GM21786 (cell line): ENCODE measurements at regions not wholly inside any gene's neighbourhood (a gene's known extent, or its start where the extent isn't known, plus 50 kb on each side); places are given as distances from the start of the nearest gene placed in this dataset.
"Not testable (repeated sequence)": the region's sequence is repeated elsewhere in the genome, so short reads cannot be mapped to it uniquely, and the experiment has no call there.

Experiments
- ATAC-seq: cut with Tn5 transposase; IDR thresholded peaks from one replicate; pipeline ENCODE4 v1.9.1; 2021; ENCODE audit not compliant: unreplicated experiment

DNA sequence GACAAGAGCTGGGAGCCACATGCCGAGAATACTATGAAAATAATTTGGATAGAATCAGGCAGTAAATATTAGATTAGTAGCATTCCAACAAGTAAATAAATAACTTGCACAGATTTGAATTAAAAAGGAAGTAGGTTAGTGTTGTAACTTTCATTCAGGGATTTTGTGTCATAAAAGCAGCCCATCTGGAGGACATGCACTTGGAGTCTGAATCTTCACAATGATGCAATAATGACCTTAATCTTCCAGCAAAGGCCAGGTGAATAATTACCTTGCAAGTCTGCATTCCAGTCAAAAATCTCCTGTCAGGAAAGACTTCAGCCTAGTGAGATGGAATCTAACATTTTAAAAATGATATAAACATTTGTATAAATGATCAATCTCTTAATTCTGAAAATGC, 518.1 kb downstream of the KCNJ2 start:
- ATAC-seq = no peak

DNA sequence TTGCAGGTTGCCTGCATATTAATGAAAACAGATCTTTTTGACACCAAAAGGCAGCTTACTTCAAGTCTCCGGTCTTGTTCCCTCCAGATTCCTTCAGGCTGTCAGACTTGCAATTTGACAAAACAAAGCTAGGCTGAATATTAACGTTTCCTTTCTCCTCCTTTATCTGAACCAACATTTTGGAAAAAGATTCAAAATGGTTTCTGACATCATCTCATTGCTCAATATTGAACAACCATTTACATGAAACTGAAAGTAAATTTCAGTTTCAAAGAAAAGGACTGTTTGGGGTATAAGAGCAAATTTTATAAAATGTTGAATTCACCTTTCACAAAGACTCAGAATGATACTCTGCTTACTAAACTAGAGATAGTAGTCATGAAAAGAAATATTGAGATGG, 521.8 kb downstream of the KCNJ2 start:
- ATAC-seq = no peak

DNA sequence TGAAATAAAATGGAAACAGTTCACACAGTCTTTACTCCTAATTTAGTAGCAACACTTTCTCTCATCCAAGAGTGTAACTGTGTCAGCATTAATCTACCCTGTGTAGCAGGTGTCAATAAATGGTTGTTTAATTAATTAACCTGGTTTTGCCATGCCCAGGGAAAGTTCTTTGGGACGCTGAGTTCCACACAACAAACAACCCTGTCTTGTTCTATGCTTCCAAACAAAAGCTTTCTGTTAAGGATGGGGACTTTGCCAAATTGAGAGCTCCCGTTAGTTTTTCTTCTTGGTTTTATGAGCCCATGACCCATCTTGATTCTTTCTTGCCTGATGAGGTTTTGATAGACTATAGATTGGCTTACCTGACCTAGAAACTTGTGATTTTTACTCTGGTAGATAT, 530.1 kb downstream of the KCNJ2 start:
- ATAC-seq = no peak

DNA sequence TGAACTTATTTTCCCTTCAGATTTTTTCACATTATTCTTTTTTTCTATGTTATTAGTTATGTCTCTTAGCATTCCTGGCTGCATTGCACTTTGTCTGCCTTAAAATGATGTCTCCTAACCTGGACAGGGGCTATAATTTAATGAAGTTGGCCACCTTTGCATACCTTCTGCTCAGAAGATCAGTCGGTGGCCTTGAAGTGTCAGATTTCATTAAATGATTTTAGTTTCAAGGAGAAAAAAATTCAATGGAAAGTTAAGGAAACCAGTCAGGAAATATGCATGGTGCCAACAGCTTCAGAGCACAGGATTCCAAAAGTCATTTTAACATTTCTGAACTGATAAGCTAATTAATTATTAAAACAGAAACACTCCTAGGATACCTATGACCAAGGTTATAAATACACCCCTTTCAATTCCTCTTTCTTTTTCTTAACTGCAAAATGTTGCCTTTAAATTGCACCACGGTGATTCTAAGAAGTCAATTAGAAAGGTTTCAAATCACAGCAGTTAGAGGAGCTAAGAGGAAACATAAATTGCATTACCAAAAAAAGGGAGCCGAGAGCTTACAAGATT, 533.4 kb downstream of the KCNJ2 start:
- no peak for ATAC-seq

DNA sequence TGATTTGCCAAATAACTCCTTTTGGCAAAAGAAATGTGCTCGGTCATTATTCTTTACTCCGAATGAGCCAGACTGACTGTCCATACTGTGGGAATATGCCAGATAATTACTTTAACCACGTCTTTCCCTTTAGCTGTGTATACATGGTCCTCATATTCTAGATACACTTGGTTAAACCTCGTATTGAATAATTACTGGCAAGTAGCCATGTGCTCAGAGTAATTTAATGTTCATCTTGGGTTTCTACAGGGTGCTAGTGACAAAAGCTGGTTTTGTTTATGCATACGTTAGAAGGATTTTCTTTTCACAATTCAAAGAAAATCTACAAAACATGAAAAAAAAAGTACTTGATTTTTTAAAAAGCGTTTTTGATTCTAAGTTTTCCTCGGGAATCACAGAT, 540.3 kb downstream of the KCNJ2 start:
- ATAC-seq = no peak

DNA sequence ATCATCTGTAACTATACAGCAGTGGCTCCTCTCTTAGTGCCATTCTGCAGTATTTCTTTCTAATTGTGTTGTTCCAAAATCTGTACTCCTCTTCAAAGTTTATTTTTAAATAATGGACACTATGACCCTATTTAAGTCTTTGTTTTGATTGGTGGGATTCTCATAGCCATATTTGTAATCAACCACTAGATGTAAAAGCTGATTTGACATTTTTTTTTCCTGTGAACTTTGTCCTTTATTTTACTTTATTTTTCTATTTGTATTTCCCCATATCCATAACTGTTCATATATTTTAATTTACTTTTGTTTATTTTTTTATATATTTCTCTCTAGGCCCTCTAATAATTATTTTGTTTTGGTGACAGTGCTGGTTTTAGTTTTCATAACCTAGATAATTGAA, 544.4 kb downstream of the KCNJ2 start:
- no peak for ATAC-seq

DNA sequence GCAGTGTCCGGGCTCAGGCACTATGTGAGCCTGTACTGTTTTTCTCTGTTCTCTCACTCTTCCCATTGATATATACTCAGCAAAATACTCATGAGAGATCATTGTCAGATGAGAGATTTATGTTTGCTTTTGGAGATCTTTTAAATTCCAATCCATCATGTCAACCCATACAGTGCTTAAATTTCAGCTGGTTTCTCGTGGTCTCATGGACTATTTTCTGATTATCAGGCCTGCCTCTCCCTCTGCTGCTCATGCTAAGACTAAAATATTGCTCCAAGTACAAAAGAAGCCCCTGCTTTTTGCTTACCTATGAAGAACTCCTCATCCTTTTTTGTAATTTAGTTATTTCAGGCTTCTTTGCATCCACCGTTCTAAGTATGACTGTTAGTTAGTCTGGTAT, 547.2 kb downstream of the KCNJ2 start:
- no peak for ATAC-seq

DNA sequence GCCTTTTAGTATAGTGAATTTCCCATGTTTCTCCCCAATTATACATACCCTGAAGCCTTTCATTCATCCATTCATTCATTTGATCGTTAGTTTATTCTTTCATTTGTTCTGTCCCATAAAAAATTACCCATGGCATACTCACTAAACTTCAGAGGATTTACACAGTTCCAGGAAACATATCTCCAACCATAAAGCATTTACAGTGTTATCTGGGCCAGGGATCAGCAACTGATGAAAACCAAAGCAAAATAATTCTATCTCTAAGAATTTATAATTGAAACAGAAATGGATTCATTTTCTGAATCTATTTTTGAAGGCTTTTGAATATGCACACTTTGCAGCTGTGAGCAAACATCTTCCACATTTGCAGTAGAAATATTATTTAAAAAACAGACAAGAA, 547.7 kb downstream of the KCNJ2 start:
- no peak for ATAC-seq

DNA sequence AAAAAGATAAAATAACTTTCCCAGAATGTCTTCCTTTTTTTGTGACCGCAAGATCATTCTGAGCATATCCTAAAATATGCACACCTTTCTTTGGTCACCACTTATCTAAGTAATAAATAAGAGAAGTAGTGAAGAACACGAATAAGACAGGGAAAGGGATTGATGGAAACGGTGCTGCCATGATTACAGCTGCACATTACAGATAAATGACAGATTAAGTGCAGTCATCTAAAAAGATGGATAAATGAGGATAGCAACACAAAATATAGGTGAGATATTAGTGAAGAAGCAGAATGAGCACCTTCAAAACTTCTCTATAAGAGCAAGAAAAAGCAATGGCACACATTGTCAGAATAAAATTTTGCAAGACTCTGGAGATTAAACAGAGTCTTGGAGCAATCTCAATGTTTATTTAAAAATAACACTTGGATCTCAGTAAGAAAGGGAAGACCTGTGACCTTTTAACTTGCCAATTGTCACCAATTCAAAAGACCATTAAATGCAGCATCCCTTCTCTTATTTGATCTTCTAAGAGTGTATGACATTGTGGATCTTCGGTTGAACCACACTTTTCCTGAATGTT, 567.1 kb downstream of the KCNJ2 start:
- no peak for ATAC-seq

DNA sequence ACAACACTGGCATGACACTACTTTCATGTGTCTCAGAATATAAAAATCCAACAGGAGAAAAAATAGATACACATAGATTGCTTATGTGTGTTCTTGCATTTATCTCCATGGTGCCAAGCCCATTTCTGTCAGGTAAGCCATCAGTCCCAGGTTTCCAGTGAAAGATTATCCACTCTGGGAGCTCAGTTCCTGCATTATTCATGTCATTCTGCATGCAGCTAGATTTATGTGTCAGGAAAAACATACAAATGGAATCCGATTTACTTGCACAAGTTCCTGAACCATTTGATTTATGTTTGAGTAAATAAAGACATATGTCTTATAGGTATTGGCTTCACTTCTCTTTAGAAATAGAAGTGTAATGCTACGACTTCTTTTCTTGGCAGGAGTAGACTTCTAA, 569.7 kb downstream of the KCNJ2 start:
- ATAC-seq = no peak

DNA sequence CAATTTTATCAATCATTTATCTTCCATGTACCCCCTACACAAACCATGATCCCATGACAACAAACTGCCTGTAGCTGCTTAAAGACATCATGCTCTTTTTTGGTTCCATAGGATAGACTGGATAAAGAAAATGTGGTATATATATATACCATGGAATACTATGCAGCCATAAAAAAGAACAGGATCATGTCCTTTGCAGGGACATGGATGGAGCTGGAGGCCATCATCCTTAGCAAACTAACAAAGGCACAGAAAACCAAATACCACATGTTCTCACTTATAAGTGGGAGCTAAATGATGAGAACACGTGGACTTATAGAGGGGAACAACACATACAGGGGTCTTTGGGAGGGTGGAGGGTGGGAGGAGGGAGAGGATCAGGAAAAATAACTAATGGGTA, 577.2 kb downstream of the KCNJ2 start:
- not testable (repeated sequence) for ATAC-seq

DNA sequence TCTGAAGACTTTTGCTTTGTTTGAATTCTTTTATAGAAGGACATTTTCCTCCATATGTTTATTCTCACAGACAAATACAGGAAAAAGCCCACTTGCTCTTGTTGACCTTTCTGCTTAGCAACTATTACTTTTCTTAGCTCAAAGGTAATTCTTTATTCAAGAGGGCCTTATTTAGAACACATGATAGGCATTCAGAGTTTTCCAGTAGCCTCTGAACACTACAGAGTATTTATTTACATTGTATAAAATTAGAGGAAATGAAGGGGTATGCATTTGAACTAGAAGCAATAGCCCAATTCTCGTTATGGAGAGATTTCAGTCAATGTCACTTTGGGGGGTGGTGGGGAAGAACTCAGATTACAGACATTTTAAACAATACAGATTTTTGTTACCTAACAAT, 581.7 kb downstream of the KCNJ2 start:
- ATAC-seq = no peak

DNA sequence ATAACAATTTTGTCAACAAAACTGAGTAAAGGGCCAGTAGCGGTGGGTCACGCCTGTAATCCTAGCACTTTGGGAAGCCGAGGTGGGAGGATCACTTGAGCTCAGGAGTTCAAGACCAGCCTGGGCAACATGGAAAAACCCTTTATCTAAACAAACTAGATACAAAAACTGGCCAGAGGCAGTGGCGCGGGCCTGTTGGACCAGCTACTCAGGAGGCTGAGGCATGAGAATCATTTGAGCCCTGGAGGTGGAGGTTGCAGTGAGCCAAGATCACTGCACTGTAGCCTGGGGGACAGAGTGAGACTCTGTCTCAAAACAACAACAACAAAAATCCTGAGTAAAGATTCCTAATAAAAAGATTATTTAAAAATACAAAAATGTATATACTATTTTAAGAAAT, 583.1 kb downstream of the KCNJ2 start:
- not testable (repeated sequence) for ATAC-seq

DNA sequence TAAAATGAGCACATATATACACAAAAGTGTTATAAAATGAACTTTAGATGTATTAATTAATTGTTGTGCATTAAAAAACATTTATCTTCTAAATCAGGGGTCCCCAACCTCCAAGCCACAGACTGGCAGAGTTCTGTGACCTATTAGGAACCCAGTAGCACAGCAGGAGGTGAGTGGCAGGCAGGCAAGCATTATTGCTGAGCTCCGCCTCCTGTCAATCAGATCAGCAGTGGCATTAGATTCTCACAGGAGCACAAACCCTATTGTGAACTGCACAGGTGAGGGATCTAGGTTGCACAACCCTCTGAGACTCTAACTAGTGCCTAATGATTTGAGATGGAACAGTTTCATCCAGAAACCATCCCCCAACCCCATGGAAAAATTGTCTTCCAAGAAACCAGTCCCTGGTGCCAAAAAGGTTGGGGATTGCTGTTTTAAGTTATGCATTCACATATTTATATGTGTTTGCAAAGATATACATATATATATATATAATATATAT, 583.7 kb downstream of the KCNJ2 start:
- no peak for ATAC-seq

DNA sequence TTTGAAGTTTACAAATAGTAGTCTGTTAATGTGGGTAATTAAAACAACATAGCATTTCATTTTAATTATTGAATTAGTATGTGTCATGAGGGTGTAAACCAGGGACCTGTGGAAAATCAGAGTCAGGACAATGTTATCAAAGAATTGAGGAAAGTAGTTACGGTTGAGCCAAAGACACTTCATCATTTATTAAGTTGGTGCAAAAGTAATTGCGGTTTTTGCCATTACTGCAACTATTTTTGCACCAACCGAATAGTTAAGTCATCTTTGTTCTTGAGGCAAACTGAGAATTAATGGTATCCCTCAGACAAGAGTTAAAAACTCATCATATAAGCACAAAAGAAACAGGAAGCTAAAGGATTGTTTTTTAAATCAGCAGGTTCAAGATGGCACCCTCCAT, 593.7 kb downstream of the KCNJ2 start:
- no peak for ATAC-seq

DNA sequence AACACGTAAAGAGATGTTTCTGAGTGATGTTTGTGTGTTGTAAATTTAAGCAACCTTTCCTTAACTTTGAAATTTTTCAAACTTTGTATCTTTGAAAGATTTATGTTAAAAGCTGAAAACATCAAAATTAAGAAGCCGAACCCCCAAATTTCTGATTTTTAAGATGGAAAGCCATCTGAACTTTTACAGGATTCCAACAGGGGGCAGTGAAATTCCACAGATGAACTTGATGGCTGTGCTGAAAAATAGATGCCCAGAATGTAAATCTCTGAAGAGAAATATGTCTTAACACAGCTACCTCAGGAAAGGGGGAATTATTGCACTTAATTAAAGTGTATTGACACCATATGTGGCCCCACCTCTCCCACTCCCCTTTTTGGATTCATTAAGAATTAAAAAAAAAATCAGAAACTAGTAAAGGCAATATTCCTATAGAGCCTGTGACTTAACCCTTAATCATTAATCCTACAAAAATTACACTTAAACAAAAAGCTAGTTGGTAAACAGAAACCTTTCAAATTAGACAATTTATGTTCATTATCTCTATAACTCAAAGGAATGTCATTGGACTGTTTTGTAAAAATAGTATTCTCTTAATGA, 597.9 kb downstream of the KCNJ2 start:
- ATAC-seq = no peak

DNA sequence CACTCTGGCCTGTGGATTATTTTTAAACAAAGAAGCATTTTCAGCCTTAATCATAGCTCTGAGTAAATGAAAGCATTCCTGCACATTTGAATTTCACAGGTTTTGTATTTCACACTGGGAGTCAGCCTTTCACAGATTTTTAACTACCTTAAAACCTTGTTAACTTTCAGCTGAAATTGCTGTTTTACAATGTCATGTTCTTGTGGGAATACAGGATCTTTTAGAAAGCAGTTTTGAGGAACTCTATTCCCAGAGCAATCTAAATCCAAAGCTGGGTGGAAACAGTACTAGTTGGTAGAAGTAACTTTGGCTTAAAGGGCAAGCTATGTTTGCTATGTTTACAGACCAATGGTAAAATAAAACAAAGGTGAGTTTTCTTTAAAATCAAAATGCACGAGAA, 600.6 kb downstream of the KCNJ2 start:
- ATAC-seq = no peak

DNA sequence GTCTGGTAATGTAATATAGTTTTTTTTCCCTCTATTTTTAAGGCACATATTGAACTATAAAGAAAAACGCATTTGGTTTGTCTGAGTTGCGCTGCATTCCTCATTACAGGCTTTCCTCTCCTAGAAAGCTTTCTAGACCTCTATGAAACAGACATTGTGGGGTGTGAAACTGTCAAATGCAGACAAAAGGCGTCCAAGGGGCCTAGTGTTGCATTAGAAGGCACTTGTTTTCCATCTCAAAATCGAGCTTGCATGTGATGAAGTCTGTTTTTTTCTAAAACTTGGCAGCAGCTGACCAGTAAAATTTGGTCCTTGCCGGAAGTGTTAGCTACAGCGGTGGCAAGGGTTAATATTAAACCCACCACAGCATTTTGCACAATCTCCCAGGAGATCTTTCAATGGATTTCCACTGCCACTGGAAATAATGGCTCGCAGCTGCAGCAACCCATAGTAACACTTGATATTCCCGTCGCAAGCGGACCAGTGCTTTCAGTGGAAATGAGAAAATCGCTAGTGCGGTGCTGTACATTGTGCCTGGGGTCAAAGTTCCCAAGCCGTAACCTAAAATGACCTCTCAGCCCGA, 602.6 kb downstream of the KCNJ2 start:
- ATAC-seq = no peak

DNA sequence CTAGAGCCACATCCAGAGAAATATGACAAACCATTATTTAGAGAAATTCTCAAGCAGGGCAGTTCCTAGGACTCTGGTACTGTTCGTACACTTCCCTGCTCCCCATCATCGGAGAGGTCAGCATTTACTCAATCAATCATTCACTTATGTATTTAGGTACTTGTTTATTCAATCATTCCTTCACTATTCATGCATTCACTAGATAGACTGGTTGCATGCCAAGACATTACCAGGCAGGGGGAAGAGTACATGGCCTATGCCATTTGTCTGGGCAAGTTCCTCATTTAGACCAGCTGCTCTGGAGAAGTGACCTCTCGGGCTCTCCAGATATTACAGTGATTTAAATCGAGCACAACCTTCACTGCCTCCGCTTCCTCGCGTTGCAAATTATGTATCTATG, 603.4 kb downstream of the KCNJ2 start:
- no peak for ATAC-seq

DNA sequence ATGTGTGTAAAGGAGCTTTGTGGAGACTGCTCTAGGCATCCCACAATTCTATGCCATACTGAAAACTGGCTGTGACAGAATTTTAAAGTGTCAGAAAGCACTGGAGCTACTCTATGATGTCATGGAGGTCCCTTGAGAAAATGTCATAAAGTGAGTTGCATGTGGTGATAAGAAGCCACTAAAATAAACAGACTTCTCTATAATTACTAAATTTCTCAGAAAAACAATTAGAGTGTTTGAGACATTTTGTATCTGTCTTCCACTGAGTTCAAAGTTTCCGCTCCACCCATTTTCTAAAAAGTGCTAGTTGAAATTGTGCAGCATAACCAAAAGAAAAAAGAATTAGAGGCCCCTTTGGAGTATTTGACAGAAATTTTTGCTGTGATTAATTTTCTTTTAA, 603.9 kb downstream of the KCNJ2 start:
- ATAC-seq = no peak

DNA sequence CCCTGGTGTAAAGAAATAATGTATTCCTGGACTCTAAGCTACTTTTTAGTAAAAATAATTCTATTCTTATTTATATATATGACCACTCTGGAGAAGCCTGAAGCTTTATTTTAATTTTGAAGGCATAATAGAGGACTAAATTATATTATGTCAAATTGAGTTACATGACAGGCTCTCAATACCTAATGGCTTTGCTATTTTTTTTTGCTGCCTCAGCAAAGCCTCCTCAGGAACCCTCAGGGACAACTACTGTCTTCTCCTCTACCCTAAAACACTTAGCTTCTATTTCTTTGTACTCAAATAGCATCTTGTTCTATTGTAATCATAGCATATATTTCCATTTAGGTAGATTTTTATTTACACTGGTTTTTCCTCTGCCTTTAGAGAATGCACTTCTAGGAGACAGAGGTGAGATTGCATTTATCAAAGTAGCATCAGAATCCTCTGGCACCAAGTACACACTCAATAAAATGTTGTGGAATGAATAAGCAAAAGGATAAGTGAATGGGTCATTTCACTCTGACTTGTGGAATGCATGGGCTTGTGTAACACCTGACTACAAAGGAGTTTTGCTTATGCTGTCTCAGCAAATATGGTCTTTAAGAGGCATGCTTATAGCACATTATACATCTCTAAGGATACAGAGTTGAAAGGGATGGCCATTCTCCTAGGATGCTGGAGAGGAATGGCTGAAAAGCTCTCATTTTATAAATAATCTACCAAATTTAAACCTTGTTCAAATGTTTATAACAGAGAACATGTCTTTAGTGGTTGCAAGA, 605.2 kb downstream of the KCNJ2 start:
- ATAC-seq = no peak

DNA sequence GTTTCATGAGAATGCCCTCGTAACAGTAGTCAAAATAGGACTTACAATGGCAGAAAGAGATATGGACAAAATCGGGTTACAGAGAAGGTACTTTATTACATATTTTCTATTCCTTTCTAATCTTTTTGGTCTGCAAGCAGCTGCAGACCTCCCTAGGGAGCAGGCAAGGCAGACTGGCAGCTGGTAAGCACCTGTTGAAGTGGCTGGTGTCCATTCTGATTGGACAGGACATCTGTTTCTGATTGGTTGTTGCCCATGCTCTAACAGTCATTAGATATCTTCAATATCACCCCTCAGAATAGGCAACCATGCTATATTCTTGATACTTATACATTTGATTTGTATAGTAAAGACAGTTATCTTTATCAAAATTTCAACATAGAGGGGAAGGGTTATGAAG, 606.3 kb downstream of the KCNJ2 start:
- no peak for ATAC-seq
